ENCODE measurements at regions not wholly inside any gene's neighbourhood (a gene's known extent, or its start where the extent isn't known, plus 50 kb on each side); places are given as distances from the start of the nearest gene placed in this dataset.

DNA sequence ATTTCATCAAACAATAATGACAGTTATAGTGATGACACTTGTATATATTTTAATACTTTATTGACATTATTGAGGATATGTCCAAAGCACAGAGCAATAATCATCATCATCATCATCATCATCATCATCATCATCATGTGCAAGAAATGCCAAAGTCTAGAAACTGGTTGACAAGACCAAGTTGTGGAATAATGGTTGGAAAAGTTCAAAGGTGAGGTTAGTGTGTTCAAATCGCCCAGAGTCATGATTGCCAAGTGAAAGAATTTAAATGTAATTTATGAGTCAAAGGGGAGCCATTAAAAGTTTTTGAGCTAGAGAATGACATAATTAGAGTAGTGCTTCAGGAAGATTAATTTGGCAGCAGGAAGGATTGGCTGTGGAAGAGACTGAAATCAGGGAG, 852.4 kb downstream of the SORCS1 start:
- 67% methylated on average over 1 of the region's 1 CpG for WGBS
- Histone ChIP-seq H3K27ac (no peak overlapping the region), H3K4me3 (no peak overlapping the region), H3K9me3 (no peaks in the 10 kb centered on the region), H3K36me3 (no peaks in the 10 kb centered on the region), H3K4me1 (replicated peaks) (no peaks in the 10 kb centered on the region), H3K27me3 (replicated peaks; ENCODE audit: insufficient read depth) (no peaks in the 10 kb centered on the region)
- intact Hi-C loops (cut with DNase I) = no loop called here
- DNase-seq (ENCODE audit: low spot score) = no peak
- no peak for TF ChIP-seq POLR2AphosphoS5 (IDR thresholded peaks at IDR 0.05)
- TF ChIP-seq, protein P1, sequence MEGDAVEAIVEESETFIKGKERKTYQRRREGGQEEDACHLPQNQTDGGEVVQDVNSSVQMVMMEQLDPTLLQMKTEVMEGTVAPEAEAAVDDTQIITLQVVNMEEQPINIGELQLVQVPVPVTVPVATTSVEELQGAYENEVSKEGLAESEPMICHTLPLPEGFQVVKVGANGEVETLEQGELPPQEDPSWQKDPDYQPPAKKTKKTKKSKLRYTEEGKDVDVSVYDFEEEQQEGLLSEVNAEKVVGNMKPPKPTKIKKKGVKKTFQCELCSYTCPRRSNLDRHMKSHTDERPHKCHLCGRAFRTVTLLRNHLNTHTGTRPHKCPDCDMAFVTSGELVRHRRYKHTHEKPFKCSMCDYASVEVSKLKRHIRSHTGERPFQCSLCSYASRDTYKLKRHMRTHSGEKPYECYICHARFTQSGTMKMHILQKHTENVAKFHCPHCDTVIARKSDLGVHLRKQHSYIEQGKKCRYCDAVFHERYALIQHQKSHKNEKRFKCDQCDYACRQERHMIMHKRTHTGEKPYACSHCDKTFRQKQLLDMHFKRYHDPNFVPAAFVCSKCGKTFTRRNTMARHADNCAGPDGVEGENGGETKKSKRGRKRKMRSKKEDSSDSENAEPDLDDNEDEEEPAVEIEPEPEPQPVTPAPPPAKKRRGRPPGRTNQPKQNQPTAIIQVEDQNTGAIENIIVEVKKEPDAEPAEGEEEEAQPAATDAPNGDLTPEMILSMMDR (IDR thresholded peaks at IDR 0.05) = no peak
- no peak for TF ChIP-seq POLR2A (IDR thresholded peaks at IDR 0.05)

DNA sequence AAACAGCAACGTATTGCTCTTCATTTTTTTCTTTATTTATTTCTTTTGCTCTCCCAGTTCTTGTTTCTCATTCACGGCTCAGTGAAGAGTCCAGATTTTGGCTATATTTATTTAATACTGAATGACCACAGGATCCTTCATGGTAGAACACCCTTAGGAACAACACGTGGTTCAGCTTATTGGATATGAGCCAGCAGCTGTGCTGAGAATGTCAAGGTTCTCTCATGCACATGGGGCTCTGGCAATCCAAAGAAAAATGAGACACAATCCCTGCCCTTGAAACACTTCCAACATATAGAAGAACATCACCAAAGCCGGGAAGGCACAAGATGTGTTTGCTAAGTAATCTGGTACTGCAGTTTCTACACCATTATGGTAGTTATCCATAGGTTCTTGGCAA, 852.9 kb downstream of the SORCS1 start:
- Histone ChIP-seq H3K4me3 (no peak overlapping the region), H3K36me3 (no peaks in the 10 kb centered on the region), H3K27me3 (replicated peaks; ENCODE audit: insufficient read depth) (no peaks in the 10 kb centered on the region), H3K9me3 (no peaks in the 10 kb centered on the region), H3K27ac (no peak overlapping the region), H3K4me1 (replicated peaks) (no peaks in the 10 kb centered on the region)
- intact Hi-C loops (cut with DNase I) = no loop called here
- DNase-seq (ENCODE audit: low spot score) = no peak
- WGBS = 77% methylated on average over 4 of the region's 4 CpGs
- TF ChIP-seq POLR2A (IDR thresholded peaks at IDR 0.05) (no peak), POLR2AphosphoS5 (IDR thresholded peaks at IDR 0.05) (no peak)

DNA sequence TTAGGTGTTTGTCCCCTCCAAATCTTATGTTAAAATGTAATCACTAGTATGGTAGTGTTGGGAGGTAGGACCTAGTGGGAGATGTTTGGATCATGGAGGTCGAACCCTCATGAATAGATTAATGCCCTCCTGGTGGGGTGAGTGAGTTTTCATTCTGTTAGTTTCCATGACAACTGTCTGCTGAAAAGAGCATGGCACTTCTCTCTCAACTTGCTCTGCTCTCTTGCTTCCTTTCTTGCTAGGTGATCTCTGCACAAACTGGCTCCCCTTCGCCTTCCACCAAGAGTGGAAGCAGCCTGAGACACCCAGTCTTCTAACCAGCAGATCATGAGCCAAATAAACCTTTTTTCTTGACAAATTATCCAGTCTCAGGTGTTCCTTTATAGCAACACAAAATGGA, 853.9 kb downstream of the SORCS1 start:
- Histone ChIP-seq H3K4me3 (no peak overlapping the region), H3K27me3 (replicated peaks; ENCODE audit: insufficient read depth) (no peaks in the 10 kb centered on the region), H3K36me3 (no peaks in the 10 kb centered on the region), H3K9me3 (no peaks in the 10 kb centered on the region), H3K4me1 (replicated peaks) (no peaks in the 10 kb centered on the region), H3K27ac (no peak overlapping the region)
- WGBS = 61% methylated on average over 2 of the region's 2 CpGs
- intact Hi-C loops (cut with DNase I) = no loop called here
- TF ChIP-seq POLR2AphosphoS5 (IDR thresholded peaks at IDR 0.05) = no peak
- no peak for TF ChIP-seq POLR2A (IDR thresholded peaks at IDR 0.05)
- TF ChIP-seq, protein P1 (IDR thresholded peaks at IDR 0.05) = no peak
- no peak for DNase-seq (ENCODE audit: low spot score)

DNA sequence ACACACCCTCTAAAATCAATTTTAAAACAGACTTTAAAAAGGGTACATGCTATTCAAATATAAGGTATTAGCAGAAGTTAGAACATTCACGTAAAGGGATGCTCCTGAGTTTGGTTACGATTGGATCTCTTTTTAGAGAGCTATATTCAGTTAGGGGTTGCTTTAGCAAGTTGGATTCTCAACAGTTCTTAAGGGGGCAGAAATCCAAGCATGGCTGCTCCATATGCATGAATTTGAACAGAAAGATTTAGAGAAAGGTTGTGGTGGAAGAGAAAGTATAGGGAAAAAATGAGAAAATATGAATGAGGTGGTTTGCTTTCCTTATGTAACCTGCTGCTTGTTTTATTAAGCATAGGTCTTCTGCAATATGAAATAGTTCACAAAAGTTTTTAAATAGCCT, 855.1 kb downstream of the SORCS1 start:
- Histone ChIP-seq H3K4me1 (replicated peaks) (no peaks in the 10 kb centered on the region), H3K27ac (no peak overlapping the region), H3K36me3 (no peaks in the 10 kb centered on the region), H3K27me3 (replicated peaks; ENCODE audit: insufficient read depth) (no peaks in the 10 kb centered on the region), H3K4me3 (no peak overlapping the region), H3K9me3 (no peaks in the 10 kb centered on the region)
- intact Hi-C loops (cut with DNase I) = no loop called here
- DNase-seq (ENCODE audit: low spot score) = no peak
- 92% methylated on average over 2 of the region's 2 CpGs for WGBS
- TF ChIP-seq POLR2AphosphoS5 (IDR thresholded peaks at IDR 0.05) (no peak), POLR2A (IDR thresholded peaks at IDR 0.05) (no peak)
- TF ChIP-seq, protein P1 (IDR thresholded peaks at IDR 0.05) = no peak

DNA sequence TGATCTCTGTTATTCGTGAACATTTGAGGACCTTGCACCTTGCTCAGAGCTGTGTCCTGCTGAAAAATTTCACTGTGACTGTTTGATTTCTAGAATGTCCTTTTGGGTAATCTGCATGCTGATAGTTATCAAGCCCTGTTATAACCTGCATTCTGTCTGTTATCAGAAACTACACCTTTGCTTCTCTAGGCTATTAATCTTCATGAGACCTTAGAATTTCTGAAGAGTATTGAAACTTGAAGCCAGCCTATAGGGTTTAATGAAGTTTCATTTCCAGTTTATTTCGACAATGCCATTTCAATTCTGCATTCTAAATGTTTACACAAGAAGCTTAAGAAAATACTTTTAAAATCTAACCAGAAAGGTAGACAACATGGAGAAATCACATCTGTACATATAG, 856.2 kb downstream of the SORCS1 start:
- no peak for TF ChIP-seq POLR2AphosphoS5 (IDR thresholded peaks at IDR 0.05)
- TF ChIP-seq POLR2A (IDR thresholded peaks at IDR 0.05) = no peak
- TF ChIP-seq, protein P1 (IDR thresholded peaks at IDR 0.05) = no peak
- Histone ChIP-seq H3K4me3 (no peak overlapping the region), H3K27ac (no peak overlapping the region), H3K27me3 (replicated peaks; ENCODE audit: insufficient read depth) (no peaks in the 10 kb centered on the region), H3K9me3 (no peaks in the 10 kb centered on the region), H3K4me1 (replicated peaks) (no peaks in the 10 kb centered on the region), H3K36me3 (no peaks in the 10 kb centered on the region)
- WGBS = 46% methylated on average over 2 of the region's 2 CpGs
- DNase-seq (ENCODE audit: low spot score) = no peak
- intact Hi-C loops (cut with DNase I) = no loop called here
